ENCODE measurements at regions not wholly inside any gene's neighbourhood (a gene's known extent, or its start where the extent isn't known, plus 50 kb on each side); places are given as distances from the start of the nearest gene placed in this dataset.

DNA sequence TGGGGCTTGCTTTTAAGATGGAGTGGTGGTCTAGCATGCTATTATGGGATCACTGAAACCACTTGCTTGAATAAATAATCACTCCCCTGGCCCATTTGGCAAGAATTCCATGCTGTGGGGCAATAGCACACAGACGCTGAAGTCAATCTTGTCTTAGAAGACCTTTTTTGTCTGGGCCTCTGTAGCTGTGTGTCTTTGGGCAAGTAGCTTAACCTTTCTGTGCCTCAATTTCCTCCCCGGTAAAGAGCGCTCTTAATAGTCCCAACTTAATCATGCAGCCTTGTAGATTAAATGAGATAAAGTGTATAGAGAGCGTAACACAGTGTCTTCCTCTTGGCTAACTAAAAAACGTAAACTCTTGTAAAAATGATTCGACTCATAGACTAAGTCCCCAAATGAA is 125.4 kb upstream of the IGSF21 start:
- DNase-seq: no peak

DNA sequence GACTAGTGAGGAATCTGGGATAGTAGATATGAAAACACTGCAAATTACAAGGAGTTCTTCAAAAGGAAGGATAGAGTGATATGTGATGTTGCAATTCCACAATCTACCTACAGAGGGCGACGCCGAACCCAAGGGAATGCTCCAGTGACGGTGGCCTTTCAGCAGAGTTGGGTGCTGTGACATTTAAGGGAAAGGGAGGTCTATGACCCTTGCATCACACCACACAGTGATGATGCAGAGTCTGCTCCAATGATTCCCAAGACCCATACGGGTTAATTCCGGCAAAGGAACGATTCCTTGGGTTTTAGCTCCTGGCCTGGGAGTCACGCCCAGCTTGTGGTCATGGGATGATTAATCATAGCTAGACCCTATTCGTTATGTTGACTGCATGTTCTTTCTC is 123.0 kb upstream of the IGSF21 start:
- peak; percentile 18 to 42 for DNase-seq

DNA sequence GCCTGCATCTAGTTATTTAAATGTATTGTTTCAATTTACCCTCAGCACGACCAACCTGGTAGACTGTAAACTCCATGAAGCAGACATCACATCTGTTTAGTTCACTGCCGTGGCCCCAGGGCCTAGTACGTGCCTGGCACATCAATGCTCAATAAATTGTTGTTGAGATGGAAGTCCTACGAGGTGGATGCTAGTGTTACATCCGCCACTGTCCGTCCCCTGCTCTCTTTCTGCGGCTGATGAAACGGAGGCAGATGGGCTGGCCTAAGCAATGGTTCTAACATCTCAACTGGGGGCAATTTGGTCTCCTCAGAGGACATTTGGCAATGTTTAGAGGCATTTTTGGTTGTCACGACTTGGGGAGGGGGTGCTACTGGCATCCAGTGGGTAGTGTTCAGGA is 121.4 kb upstream of the IGSF21 start:
- no peak for DNase-seq

DNA sequence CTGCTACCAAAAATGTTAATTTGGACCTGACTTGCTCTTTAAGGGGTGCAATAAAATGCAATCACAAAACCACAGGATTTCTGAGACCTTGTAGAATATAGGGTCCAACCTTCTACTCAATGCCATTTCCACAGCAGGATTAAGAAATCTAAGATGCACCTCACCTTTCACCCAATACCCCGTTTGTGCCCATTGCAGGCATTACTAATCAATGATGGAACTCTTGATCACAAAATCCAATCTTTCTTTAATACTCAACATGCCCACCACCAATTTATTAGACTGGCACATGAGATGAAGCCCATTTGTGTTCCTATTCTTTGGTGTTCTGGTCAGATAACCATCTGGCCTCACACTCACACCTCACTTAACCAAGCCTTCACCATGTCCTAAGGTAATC is 117.2 kb upstream of the IGSF21 start:
- DNase-seq: no peak

DNA sequence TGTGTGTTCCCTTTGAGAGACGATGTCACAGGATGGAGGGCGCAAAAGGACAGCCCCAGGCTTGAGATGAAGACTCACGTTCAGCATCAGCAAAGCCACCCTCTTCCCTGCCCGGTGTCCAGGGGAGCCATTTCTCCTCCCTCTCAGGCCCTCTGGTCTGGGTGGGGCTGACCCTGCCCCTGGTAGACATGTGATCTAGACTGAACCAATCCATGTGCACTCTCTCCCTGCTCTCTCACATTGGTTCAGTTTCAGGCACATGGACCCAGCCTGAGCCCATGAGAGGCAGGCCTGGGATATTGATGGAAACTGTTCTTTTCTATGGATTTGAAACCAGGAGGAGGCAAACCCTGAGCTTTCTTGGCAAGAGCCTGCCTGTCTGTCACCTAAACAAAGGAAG is 115.6 kb upstream of the IGSF21 start:
- DNase-seq: no peak

DNA sequence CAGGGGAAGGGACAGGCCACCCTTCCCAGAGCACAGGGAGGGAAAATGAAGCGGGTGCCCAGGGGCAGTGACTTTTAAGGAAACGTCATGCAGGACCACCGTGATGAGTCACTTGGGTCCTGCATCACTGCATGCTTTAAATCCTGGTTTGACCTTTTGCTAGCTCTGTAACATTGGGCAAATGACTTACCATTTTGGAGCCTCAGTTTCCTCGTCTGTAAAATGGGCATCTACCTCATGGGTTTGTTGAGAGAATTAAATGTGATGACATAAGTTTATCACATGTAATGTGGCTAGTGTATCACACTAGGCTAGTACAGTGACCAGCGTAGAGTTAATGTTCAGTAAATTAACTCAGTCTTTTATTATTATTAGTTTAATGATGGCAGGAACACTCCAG is 114.8 kb upstream of the IGSF21 start:
- no peak for DNase-seq

DNA sequence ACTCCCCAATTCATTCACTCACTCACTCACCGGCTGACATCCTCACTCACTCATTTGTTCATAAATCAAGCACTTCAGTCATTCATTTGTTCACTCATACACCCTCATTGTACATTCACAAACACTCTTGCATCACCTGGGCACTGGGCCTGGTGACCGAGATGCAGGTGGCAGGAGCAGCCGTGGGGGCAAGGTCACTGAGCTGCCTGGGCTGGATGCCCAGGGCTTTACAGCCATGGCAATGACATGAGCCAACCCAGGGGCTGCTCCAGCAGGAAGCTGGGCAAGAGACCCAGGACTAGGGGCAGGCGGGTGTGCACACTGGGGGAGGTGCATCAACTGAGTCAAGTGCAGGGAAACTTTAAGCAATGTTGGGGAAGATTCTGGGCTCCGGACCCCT is 113.6 kb upstream of the IGSF21 start:
- DNase-seq: no peak

DNA sequence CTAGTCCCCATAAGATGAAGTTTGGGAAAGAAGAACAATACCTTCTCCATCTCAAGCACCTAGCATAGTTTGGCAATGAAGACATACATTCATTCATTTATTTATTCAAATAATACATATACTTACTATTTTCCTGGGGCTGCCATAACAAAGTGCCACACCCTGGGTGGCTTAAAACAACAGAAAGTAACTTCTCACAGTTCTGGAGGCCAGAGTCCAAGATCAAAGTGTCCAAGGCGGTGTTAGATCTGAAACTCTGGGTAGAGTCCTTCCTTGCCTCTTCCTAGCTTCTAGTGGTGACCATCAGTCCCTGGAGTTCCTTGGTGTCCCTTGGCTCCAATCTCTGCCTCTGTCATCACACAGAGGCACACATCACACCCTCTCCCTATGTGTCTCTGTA is 112.1 kb upstream of the IGSF21 start:
- DNase-seq: no peak

DNA sequence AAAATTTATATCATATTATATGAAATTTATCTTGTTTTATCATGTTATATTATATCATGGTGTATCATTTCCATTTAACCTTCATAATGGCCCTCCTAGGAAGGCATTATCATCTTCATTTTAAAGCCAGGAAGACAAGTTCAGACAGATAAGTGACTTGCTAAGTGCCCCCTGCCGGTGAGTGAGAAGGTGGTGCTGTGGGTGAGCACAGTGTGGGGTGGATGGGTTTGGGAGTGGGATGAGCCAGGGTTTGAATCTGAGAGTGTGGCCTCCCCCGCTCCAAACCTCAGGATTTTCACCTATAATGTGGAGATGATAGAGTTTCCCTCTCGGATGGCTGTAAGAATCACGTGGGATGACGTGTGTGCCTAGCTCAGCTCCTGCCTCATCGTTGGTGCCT is 108.7 kb upstream of the IGSF21 start:
- no peak for DNase-seq

DNA sequence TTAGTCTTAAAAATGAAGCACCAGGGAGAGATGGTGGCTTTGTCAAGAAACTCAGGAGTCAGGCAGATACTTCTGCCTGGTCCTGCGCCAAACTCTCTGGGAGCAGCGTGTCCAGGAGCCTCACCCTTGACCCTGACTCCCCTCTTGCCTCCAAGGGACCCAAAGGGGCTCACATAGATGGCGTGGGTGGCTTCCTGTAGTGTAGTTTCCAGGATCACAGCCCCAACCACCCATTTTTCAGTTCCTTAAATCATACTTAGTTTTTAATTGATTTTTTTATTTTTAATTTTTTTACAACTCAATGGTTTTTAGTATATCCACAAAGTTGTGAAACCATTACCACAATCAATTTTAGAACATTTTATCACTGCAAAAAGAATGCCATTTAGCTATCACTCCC is 107.7 kb upstream of the IGSF21 start:
- no peak for DNase-seq

DNA sequence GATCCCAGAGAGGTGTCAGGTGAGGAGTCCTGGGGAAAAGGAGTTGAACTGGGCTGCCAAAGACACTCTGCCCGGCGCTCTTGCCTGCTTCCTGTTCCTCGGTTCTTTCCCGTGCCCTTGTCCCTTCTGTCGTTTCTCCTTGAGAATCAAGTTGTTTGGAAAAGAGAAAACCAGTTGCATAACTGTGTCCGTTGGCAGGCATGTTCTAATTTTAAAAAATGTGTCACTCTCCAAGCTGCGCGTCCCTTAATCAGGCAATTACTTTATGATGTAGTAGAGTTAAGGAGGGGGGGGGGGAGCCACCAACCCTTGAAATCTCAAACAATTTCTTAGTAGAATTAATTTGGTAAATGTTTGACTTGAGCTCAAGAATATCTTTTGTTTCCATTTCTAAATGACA is 105.9 kb upstream of the IGSF21 start:
- DNase-seq: no peak

DNA sequence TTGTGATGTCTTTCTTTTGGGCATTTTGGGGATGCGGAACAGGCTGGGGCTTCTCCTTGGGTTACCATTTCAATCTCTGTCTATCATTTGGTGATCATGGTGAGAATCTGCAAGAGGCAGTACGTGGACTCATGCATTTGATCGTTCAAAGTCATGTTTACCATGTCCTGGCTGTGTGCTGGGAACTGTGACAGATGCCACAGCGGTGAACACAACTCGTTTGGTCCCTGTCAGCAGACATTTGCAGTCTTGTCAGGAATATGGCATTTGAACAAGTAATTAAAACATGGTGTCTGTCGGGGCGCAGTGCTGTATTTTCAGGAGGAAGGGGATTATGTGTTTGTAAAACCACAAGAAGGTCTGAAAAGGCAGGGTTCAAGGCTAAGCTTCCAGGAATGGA is 103.3 kb upstream of the IGSF21 start:
- no peak for DNase-seq

DNA sequence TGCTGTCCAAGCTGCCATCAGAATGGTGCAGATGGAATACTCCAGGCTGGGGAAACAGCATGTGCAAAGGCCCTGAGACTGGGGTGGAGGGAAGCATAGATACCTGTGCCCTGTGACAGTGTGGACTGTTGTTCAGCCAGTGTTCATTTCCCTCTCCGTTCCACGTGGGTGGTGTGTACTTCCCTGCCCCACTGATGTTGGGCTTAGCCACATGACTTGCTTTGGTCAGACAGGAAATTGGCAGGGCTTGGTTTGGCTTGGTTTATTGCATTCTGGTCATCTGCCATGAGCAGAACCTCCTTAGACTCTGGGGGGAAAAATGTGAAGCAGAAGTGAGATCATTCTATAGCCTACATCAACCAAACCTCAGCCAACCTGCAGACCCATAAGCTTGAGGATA is 102.4 kb upstream of the IGSF21 start:
- no peak for DNase-seq

DNA sequence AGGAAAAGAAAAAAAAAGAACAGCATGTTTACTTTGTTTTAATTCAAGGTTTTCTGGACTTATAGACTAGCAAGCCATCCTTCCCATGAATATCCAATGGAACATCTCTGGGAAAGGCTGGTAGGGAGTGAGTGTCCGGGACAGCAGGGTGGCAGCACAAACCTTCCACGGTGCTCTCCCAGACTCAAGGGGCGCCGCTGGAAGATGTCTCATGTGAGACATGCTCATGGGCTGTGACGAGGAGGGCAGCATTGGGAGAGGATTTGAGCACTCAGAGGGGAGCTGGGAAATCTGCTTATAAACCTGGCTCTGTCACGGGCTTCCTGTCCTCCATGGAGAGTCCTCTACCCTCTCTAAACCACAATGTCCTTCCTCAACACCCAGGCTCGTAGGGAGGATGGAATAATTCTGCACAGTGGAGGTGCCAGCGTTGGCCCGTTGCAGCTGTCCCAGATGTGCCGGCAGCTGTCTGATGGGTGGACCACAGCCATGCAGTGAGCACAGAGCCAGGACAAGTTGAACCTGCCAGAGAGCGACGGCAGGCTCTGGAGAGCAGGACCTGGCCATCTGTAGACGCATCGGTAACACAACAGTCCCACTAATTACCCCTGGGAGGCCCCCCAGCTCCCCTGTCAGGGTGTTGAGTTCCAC is 100.1 kb upstream of the IGSF21 start:
- no peak for DNase-seq

DNA sequence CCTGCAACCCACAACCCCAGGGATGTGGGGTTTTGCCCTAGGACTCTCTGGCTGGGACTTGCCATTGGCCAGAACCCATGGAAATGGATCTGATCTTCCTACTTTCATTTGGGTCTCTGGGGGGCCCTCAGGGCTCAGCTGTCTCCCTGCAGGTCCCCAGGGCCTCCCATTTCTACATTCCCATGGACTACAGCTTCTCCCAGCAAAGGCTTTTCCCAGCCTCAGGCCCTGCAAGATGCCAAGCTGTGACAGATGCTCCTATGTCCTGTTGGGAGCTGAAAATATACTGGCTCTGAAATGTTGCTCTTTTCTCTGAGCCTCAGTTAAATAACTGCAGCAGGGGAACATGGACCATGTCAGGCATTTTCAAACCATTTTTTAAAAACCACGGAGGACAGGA is 99.5 kb upstream of the IGSF21 start:
- no peak for DNase-seq

DNA sequence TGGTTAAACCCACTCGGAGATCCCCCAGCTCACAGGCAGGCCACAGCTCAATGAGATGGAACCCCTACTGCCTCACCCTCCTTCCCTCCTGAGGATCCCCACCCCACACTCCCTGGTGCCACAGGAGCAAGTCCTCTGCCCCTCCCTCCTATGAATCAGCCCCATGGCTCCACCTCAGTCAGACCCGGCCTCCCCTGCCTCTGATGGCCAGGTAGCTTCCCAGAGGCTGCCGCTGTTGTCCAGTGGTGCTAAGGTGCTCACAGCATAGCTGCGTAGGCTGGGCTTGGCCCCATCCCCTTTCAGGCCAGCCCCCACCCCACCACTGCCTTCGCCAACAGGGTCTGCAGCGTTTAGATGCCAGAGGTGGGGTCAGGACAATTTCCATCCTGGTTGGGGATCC is 98.5 kb upstream of the IGSF21 start:
- no peak for DNase-seq

DNA sequence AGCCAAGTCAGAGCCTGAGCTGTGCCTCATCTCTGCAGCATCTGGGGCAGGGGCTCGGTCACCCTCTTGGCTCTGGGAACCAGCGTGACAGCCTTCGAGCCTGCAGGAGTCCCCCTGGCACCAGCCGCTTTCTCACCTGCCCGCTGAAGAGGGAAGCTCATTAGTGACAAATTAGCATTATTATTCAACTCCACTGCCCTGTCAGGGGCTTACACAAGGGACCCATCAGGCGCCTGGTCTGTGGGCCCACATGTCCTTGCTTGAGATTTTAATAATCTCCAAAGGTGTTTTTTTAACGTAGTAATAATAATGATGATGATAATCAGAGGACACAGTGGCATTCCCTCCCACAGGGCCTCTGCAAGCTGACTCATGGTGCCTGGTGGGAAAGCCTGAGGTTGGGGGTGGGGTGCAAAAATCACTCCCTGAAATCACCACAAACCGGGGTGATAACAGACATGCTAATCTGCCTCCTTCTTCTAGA is 98.1 kb upstream of the IGSF21 start:
- DNase-seq: no peak

DNA sequence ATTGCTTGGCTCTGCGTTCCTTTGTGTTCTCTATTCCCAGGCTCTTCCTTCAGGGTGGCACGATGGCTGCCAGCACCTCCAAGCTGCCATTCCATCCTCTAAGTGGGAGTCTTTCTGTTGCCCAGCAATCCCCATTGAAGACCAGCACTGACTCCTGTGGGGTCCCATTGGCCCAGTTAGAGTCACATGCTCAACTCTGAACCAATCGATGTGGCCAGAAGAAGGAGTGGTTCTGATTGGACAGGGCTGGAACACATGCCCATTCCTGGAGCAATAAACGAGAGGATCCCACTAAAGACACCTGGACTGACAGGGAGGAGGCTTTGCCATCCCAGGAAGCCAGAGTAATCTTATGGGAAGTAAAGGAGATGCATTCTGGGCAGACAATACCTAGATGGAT is 97.2 kb upstream of the IGSF21 start:
- DNase-seq: no peak

DNA sequence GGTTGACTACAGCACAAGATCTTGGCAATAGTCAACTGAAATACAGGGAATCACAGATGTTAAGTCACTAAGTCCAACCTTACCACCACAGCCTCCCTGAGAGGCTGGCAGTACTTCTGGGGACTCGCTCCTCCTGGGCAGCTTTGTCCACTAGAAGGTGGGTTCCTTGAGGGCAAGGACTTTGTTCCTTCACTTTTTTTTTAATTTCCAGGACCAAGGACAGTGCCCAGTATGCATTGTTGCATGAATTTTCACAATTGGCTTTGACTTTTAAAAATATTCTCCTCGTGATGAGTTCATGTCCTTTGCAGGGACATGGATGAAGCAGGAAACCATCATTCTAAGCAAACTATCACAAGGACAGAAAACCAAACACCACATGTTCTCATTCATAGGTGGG is 96.7 kb upstream of the IGSF21 start:
- no peak for DNase-seq

DNA sequence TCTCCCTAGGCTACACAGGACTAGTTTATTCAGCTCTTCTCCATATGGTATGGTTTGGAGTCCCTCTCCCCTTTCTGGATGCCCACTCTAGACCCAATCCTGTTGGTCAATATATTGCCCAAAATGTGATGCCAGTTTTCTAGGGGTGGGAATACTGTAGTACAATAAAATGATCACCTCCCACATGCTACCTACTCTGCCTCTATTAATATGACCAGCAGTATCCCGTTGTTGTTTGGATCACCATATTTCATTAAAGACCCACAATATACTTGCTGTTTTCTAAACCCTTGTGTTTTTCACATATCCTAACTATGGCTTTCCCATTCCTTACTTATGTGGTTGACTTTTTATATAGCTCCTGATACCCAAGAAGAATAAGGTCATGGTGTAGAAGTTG is 95.9 kb upstream of the IGSF21 start:
- DNase-seq: no peak

DNA sequence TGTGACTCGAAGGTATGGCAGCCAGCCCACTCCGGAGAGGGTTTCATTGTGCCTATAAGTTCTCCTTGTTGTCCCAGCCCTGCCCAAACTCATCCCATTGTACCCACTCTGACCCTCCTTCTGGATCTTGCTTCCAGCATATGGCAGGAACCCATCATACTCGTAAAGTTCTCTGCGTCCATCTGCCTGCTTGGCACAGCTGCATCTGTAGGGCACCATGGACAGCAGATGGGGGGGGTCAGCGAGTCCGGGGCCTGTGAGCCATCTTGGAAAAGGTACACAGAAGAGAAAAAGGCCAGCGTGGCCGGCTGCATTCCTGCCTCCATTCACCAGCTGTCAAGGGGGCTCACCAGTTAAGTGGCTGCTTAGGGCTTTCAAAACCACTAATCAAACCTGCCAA is 94.9 kb upstream of the IGSF21 start:
- DNase-seq: no peak

DNA sequence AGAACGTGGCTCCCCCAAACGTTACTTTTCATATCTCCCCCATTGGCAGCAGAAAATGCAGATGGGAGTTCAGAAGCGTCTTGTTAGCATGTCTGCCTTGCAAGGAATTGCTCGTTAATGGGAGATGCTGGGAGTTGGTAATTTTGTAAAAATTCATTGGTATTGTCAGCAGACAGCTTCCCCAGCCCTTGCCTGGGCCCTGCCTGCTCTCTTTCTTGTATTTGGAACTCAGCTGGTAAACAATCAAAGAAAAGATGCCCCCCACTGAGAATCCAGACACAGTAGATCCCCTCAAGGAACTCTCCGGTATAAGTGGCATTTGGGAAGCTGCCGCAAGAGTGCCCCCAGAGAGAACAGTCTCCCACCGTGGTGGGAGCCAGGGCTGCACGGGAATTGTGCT is 94.4 kb upstream of the IGSF21 start:
- DNase-seq: no peak

DNA sequence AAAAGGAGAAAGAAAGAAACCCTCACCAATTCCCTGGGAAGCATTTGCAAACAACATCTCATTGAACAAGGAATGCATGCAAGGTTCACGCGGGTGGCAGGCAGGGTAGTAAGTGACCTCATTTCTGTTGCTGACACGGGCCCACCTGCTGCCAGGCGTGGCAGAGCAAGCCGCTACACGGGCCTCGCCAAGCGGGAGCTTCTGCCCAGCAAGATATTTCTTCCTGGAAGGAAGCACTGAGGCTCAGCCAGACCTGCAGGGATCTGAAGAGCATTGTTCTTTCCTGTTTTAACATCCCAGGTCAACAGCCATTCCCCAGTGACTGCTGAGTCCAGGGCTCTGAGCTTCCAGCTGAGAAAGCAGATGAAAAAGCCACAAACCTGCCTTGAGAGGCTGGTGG is 91.9 kb upstream of the IGSF21 start:
- DNase-seq: no peak

DNA sequence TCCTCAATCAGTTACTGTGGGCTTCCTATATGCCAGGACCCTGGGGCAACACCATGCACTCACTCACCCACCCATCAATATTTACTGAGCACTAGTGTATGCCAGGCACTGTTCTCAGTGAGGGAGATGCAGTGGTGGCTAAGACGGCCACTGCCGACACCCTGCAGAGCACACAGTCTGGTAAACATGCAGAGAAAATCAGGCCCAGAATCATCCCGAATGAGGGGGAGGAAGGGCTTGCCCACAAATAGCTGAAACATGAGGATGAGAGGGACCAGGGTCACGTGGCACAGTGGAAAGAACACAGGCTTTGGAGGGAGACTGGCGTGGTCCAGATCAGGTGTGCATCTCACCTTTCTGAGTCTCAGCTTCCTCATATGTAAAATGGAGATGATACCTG is 89.2 kb upstream of the IGSF21 start:
- no peak for DNase-seq

DNA sequence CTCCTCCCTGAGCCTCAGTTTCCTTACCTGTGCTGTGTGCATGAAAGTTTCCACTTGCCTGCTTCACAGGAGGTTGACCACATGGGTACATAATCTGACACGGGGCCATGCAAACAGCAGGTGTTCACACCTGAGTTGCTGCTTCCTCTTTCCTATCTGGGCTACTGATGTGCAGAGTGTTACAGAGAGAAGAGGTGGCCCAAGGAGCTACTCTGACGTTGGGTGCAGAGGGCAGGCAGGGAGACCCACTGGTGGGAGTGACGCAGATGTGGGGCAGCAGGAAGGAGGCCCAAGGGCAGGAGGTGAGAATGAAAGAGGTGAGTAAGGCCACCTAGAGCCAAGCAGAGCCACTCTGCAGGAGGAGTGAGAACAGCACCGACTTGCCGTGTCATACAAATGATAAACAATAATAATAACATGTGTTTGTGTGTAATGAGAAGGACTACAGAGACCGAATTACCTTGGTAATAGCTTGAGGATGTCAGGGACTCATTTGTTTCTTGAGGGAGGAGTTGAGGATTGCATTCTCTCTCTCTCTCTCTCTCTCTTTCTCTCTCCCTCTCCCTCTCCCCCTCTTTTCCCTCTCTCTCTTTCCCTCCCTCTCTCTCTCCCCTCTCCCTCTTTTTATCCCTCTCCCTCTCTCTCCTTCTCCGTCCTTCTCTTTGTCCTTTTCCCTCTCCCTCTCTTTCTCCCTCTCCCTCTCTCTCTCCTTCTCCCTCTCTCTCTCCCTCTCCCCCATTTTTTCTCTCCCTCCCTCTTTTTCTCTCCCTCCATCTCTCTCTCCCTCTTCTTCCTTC is 87.4 kb upstream of the IGSF21 start:
- no peak for DNase-seq

Data from stimulated activated CD4-positive, alpha-beta T cell treated with anti-CD3 and anti-CD28 coated beads, Interleukin-2, amount 100 ng/mL, for 24 hours (primary cell).